T-cell (primary cell): ENCODE measurements at regions not wholly inside any gene's neighbourhood (a gene's known extent, or its start where the extent isn't known, plus 50 kb on each side); places are given as distances from the start of the nearest gene placed in this dataset.
"Not testable (repeated sequence)": the region's sequence is repeated elsewhere in the genome, so short reads cannot be mapped to it uniquely, and the experiment has no call there.

Experiments
- ATAC-seq, 4 experiments: fragments of 200-7000 bp in 3 of 4; fragments of 150-1000 bp in 1 of 4; cut with Tn5 transposase; replicated peaks in 1 of 4; 1 replicate in 3 of 4; 2 replicates in 1 of 4; pipeline ENCODE4 v1.10.0; 2021; ENCODE audit warnings: moderate library complexity in 3 of 4, mild to moderate bottlenecking in 2 of 4, moderate number of reproducible peaks in 1 of 4
- CTCF ChIA-PET, 2 donors: fragments of 300-600 bp; sonication (Branson Sonifier 250); formaldehyde crosslinking; loops; one replicate each; lab custom pipeline; 2022; ENCODE audit warnings: antibody characterized with exemption in 2 of 2; lab: Charles Lee
- POLR2A ChIA-PET, 2 donors: fragments of 300-600 bp; sonication (Branson Sonifier 250); formaldehyde crosslinking; loops; one replicate each; lab custom pipeline; 2022; ENCODE audit warnings: antibody characterized with exemption in 2 of 2; lab: Charles Lee
- DNase-seq, 35 experiments: peaks; one replicate each; pipeline versions ENCODE4 v3.0.0 to v3.0.0-alpha.2; 2013 to 2023
- H3K27ac ChIP-seq: one replicate; pipeline ENCODE4 v1.5.1; 2013; ENCODE audit warnings: low read length
- H3K27me3 ChIP-seq, 2 experiments: replicated peaks in 1 of 2; 1 replicate in 1 of 2; 2 replicates in 1 of 2; pipeline versions ENCODE4 v1.6.1 to v1.7.0; 2013; ENCODE audit warnings: low read length in 1 of 2, mixed read lengths in 1 of 2; ENCODE audit not compliant: control insufficient read depth in 2 of 2, insufficient read depth in 2 of 2; ENCODE audit errors: extremely low read depth in 1 of 2
- H3K36me3 ChIP-seq, 2 donors: 1 replicate in 1 of 2; 2 replicates in 1 of 2; pipeline versions ENCODE4 v1.6.1 to v1.7.0; 2013; ENCODE audit warnings: low read length in 1 of 2; ENCODE audit not compliant: control insufficient read depth in 2 of 2, insufficient read depth in 1 of 2; ENCODE audit errors: extremely low read depth in 1 of 2
- H3K4me1 ChIP-seq, 2 experiments: 1 replicate in 1 of 2; 2 replicates in 1 of 2; pipeline versions ENCODE4 v1.6.1 to v1.7.0; 2013; ENCODE audit warnings: low read length in 2 of 2, mixed read lengths in 1 of 2; ENCODE audit not compliant: insufficient read depth in 2 of 2, control insufficient read depth in 1 of 2; ENCODE audit errors: extremely low read depth in 1 of 2
- H3K4me3 ChIP-seq, 2 donors: 1 replicate in 1 of 2; 2 replicates in 1 of 2; pipeline versions ENCODE4 v1.5.1 to v1.7.0; 2013; ENCODE audit warnings: mild to moderate bottlenecking in 2 of 2, low read length in 1 of 2, moderate library complexity in 1 of 2; ENCODE audit not compliant: control insufficient read depth in 1 of 2; ENCODE audit errors: extremely low read depth in 1 of 2
- H3K9me3 ChIP-seq: 2 replicates; pipeline ENCODE4 v1.7.0; 2013
- H3K27ac Mint-ChIP-seq, 2 donors: one replicate each; pipeline ENCODE4 v1.8.0; 2020 to 2021; ENCODE audit warnings: mild to moderate bottlenecking in 2 of 2, mixed read lengths in 2 of 2
- H3K27me3 Mint-ChIP-seq, 2 donors: one replicate each; pipeline ENCODE4 v1.8.0; 2021 to 2022; ENCODE audit warnings: mixed read lengths in 2 of 2
- H3K36me3 Mint-ChIP-seq: one replicate; pipeline ENCODE4 v1.8.0; 2021; ENCODE audit warnings: mixed read lengths
- H3K4me1 Mint-ChIP-seq, 3 donors: one replicate each; pipeline ENCODE4 v1.8.0; 2020 to 2022; ENCODE audit warnings: mixed read lengths in 3 of 3, mild to moderate bottlenecking in 1 of 3
- H3K4me3 Mint-ChIP-seq, 3 donors: one replicate each; pipeline ENCODE4 v1.8.0; 2020 to 2022; ENCODE audit warnings: mild to moderate bottlenecking in 3 of 3, mixed read lengths in 3 of 3, moderate library complexity in 3 of 3
- H3K9me3 Mint-ChIP-seq, 3 donors: one replicate each; pipeline ENCODE4 v1.8.0; 2020 to 2022; ENCODE audit warnings: mixed read lengths in 3 of 3
- WGBS: methylation state at CpG from one replicate; pipeline ENCODE4 v1.1.5; 2013; ENCODE audit warnings: missing lambda C conversion rate; ENCODE audit not compliant: insufficient coverage; 5-methylcytosine and 5-hydroxymethylcytosine counted together

DNA sequence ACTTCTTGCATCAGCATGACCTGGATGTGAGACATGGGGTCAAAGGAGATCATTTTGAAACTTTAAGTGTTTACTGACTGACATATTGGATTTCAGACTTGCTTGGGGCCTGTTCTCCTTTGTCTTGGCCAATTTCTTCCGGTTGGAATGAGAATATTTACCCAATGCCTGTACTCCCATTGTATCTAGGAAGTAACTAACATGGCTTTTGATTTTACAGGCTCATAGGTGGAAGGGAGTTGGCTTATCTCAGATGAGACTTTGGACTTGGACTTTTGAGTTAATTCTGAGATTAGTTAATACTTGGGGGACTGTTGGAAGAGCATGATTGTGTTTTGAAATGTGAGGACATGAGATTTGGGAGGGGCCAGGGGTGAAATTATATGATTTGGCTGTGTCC is 262.1 kb downstream of the DKK2 start:
- CTCF ChIA-PET, POLR2A ChIA-PET, H3K4me1 Mint-ChIP-seq, DNase-seq, ATAC-seq, H3K27ac Mint-ChIP-seq, H3K4me3 Mint-ChIP-seq, H3K27me3 Mint-ChIP-seq, H3K36me3 ChIP-seq, H3K27ac ChIP-seq, H3K27me3 ChIP-seq, H3K36me3 Mint-ChIP-seq, H3K9me3 ChIP-seq, H3K4me3 ChIP-seq: not testable (repeated sequence)
- peaks cover 0 to 11% of the 10 kb centered on the region in 2 experiments for H3K4me1 ChIP-seq
- no CpG with 5 or more reads among the region's 1 CpG for WGBS
- peaks cover 10 to 20% (median 18%) of the 10 kb centered on the region in 3 donors for H3K9me3 Mint-ChIP-seq

DNA sequence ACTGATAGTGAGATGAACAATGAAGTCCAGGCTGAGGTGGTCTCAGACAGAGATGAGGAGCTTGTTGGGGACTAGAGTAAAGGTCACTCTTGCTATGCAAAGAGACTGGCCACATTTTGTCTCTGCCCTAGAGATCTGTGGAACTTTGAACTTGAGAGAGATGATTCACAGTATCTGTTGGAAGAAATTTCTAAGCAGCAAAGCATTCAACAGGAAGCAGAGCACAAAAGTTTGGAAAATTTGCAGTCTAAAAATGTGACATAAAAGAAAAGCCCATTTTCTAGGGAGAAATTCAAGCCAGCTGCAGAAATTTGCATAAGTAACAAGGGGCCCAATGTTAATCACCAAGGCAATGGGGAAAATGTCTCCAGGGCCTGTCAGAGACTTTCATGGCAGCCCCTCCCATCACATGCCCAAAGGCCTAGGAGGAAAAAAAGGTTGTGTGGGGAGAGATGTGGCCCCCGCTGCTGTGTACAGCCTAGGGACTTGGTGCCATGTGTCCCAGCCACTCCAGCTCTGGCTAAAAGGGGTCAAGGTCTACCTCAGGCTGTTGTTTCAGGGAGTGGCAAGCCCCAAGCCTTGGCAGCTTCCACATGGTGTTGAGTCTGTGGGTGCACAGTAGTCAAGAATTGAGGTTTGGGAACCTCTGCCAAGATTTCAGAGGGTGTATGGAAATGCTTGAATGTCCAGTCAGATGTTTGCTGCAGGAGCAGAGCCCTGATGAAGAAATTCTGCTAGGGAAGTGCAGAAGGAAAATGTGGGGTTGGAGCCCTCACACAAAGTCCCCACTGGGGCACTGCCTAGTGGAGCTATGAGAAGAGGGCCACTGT is 262.8 kb downstream of the DKK2 start:
- CTCF ChIA-PET, result no interaction called here
- H3K36me3 Mint-ChIP-seq, result no peaks in the 10 kb centered on the region

DNA sequence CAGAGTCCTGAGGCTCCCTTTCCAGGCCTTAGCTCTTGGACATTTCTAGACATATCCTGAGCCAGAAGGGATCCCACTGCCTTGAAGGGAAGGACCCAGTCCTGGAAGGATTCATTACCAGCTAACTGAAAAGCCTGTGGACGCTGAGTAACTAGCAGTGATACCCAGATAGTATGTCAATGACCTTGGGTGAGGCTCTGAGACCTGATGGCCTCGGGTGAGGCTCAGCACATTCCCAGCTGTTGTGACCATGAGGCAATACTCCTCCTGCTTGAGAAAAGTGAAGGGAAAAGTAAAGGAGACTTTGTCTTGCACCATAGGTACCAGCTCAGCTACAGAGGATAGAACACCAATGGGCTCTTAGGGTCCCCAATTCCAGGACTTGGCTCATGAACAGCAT is 268.1 kb downstream of the DKK2 start:
- no peak overlapping the region for H3K27ac Mint-ChIP-seq
- ChIA-PET CTCF (no interaction called here), POLR2A (no interaction called here)
- H3K9me3 Mint-ChIP-seq, result peaks cover 7 to 17% (median 16%) of the 10 kb centered on the region in 3 donors
- no peaks in the 10 kb centered on the region for H3K4me1 Mint-ChIP-seq
- WGBS, result 83% methylated on average over 1 of the region's 2 CpGs
- no peaks in the 10 kb centered on the region for H3K27me3 Mint-ChIP-seq
- no peaks in the 10 kb centered on the region for H3K36me3 Mint-ChIP-seq
- no peak overlapping the region for H3K4me3 Mint-ChIP-seq
- no peaks in the 10 kb centered on the region for H3K36me3 ChIP-seq
- H3K4me3 ChIP-seq, result no peak overlapping the region
- H3K27ac ChIP-seq, result no peak overlapping the region
- no peaks in the 10 kb centered on the region for H3K27me3 ChIP-seq
- DNase-seq (no peak), ATAC-seq (no peak)
- no peaks in the 10 kb centered on the region for H3K4me1 ChIP-seq
- no peaks in the 10 kb centered on the region for H3K9me3 ChIP-seq

More for the DNA sequence above, 262.8 kb downstream of the DKK2 start:
- H3K9me3 Mint-ChIP-seq, result peaks cover 10 to 18% (median 18%) of the 10 kb centered on the region in 3 donors
- DNase-seq (no peak), ATAC-seq (no peak)
- peaks cover 0 to 11% of the 10 kb centered on the region in 2 experiments for H3K4me1 ChIP-seq
- H3K27me3 ChIP-seq, result no peaks in the 10 kb centered on the region
- no peaks in the 10 kb centered on the region for H3K4me1 Mint-ChIP-seq
- H3K9me3 ChIP-seq, result no peaks in the 10 kb centered on the region
- H3K27me3 Mint-ChIP-seq, result no peaks in the 10 kb centered on the region
- no peak overlapping the region for H3K4me3 ChIP-seq
- no peaks in the 10 kb centered on the region for H3K36me3 ChIP-seq
- no peak overlapping the region for H3K27ac ChIP-seq
- POLR2A ChIA-PET, result no interaction called here
- no peak overlapping the region for H3K4me3 Mint-ChIP-seq
- H3K27ac Mint-ChIP-seq, result no peak overlapping the region
- 60% methylated on average over 1 of the region's 1 CpG for WGBS

DNA sequence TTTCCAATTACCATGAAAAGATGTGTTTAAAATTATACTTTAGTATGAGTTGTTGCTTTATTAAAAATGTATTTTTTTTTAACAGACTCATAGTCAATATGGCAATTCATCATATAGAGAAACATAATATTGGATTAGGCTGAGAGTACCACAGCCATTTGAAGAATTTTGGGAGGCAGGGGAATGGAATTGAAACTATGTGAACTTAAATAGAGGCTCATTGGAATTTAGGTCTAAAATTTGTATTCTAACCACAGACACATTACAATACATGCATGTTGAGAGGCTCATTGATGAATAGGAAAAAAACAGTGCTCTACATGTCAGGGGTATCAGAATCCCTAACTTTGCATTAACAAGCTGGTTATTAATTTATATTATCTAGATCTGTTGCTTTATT is 269.6 kb downstream of the DKK2 start:
- H3K27me3 Mint-ChIP-seq, result no peaks in the 10 kb centered on the region
- H3K9me3 ChIP-seq, result no peaks in the 10 kb centered on the region
- H3K36me3 Mint-ChIP-seq, result no peaks in the 10 kb centered on the region
- no peak overlapping the region for H3K4me3 ChIP-seq
- ChIA-PET POLR2A (no interaction called here), CTCF (no interaction called here)
- H3K4me1 ChIP-seq, result no peaks in the 10 kb centered on the region
- H3K9me3 Mint-ChIP-seq, result peaks cover 4 to 12% (median 11%) of the 10 kb centered on the region in 3 donors
- H3K27me3 ChIP-seq, result no peaks in the 10 kb centered on the region
- H3K27ac ChIP-seq, result no peak overlapping the region
- no peaks in the 10 kb centered on the region for H3K36me3 ChIP-seq
- H3K4me3 Mint-ChIP-seq, result no peak overlapping the region
- H3K27ac Mint-ChIP-seq, result no peak overlapping the region
- H3K4me1 Mint-ChIP-seq, result no peaks in the 10 kb centered on the region
- no peak for DNase-seq
- ATAC-seq, result no peak

DNA sequence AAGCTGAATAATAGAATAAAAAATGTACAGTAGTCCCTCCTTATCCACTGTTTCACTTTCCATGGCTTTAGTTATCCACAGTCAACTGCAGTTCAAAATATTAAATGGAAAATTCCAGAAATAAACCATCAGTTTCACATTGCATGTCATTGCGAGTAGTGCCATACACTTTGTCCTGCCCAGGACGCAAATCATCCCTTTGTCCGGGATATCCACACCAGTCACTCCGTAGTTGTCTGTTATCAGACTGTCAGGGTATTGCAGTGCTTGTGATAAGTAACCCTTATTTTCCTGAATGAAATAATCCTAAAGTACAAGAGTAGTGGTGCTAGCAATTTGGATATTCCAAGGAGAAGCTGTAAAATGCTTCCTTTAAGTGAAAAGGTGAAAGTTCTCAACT is 271.3 kb downstream of the DKK2 start:
- Mint-ChIP-seq H3K4me1 (no peaks in the 10 kb centered on the region), H3K27ac (no peak overlapping the region), H3K4me3 (no peak overlapping the region), H3K9me3 (peaks cover 4 to 8% (median 8%) of the 10 kb centered on the region in 3 donors), H3K27me3 (no peaks in the 10 kb centered on the region), H3K36me3 (no peaks in the 10 kb centered on the region)
- ATAC-seq (no peak), DNase-seq (no peak)
- CTCF ChIA-PET, result no interaction called here
- H3K4me1 ChIP-seq, result no peaks in the 10 kb centered on the region
- no peaks in the 10 kb centered on the region for H3K9me3 ChIP-seq
- WGBS, result no CpG with 5 or more reads among the region's 4 CpGs
- no peak overlapping the region for H3K27ac ChIP-seq
- POLR2A ChIA-PET, result no interaction called here
- H3K27me3 ChIP-seq, result no peaks in the 10 kb centered on the region
- H3K4me3 ChIP-seq, result no peak overlapping the region
- H3K36me3 ChIP-seq, result no peaks in the 10 kb centered on the region

DNA sequence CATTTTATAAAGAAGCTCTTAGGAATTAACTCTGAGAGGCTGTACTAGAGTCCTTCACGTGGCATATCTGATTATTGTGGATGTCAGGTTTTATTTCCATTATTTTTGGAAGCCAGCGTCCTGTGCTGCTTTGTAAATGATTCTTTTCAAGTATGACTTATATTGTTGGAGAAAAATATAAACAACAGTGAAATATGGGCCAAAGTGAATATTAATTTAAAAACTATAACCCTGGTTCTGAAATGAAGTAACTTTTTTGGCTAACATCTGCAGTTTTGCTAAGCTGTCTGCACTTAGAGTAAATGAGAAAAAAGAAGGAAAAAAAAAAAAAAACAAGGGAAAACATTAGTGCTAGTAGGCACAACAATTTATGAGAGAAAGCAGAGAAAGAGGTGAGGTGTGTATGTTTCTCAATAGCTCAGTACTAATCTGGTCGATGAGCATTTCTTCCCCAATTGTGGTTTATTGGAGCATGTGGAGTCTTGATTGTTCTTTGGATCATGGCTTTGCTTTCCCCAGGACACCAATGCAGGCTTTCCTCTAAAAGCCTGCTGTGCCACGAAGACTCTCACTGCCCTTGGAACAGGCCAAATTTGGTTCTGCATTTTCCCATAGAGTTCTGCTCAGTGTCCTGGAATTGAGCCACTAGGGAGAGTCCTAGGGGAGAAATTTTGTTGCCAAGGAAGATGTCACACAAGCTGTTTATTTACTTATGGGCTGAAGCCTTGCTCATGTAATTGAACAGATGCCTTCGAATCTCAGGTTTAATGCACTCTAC is 273.3 kb downstream of the DKK2 start:
- ATAC-seq, result no peak
- Mint-ChIP-seq H3K27me3 (no peaks in the 10 kb centered on the region), H3K36me3 (no peaks in the 10 kb centered on the region), H3K9me3 (peaks cover 0 to 8% (median 4%) of the 10 kb centered on the region in 3 donors), H3K27ac (no peak overlapping the region), H3K4me1 (no peaks in the 10 kb centered on the region), H3K4me3 (no peak overlapping the region)
- CTCF ChIA-PET, result no interaction called here
- DNase-seq, result no peak
- POLR2A ChIA-PET, result interaction anchor here in 1 of 2 donors (0.7 kb wide), 1 partner anchor 11 kb away, joined by 3 read pairs; no protein-coding TSS in a partner anchor
- 60% methylated on average over 2 of the region's 5 CpGs for WGBS
- Histone ChIP-seq H3K4me1 (no peaks in the 10 kb centered on the region), H3K9me3 (no peaks in the 10 kb centered on the region), H3K27ac (no peak overlapping the region), H3K36me3 (no peaks in the 10 kb centered on the region), H3K27me3 (no peaks in the 10 kb centered on the region), H3K4me3 (no peak overlapping the region)
